ENCODE measurements at regions not wholly inside any gene's neighbourhood (a gene's known extent, or its start where the extent isn't known, plus 50 kb on each side); places are given as distances from the start of the nearest gene placed in this dataset.

DNA sequence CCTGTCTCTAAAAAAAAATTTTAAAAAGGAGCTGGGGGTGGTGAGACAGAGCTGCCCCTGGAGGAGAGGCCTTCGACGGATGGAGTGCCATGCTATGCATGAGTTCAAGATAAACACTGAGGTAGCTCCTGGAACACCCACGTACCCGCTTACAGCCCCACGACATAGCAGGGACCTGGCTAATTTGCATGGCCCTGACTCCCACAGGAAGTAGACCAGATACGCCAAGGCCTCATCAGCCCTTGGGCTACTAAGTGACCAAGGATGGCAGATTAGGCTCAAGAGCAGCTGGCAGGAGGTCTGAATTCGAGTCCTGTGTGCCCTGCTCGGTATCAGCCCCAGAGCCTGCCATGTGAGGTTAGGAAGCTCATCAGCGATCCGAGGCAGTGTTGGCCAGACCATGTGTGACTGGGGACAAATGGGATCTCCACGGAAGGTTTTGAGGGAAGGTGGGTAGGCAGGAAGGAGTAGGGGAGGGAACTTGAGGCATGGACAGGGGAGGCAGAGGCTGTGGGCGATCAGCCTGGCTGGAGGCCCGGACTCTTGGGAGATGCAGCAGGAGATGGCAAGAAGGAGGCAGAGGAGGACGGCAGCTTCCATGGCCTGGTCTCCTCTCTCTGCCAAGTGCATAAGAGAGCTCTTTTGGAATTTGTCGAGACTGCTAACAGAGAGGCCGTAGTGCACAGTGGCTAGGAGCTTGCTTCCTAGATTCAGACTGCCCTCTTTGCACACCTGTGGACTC, 218.3 kb downstream of the GLI2 start:
- no peaks in the 10 kb centered on the region for H3K4me1 ChIP-seq (ENCODE audit: control insufficient read depth in 2 of 2, insufficient read depth in 2 of 2, low read length in 2 of 2)
- Mint-ChIP-seq H3K4me1 (no peaks in the 10 kb centered on the region), H3K27ac (no peak overlapping the region), H3K9me3 (ENCODE audit: insufficient read depth) (no peaks in the 10 kb centered on the region), H3K4me3 (no peak overlapping the region), H3K27me3 (no peaks in the 10 kb centered on the region)
- no peak for ATAC-seq (ENCODE audit: low read depth)
- intact Hi-C loops (cut with micrococcal nuclease), result no loop called here
- ChIA-PET POLR2A (no interaction called here), CTCF (no interaction called here)
- no peak overlapping the region for H3K4me3 ChIP-seq (ENCODE audit: control extremely low read depth in 1 of 5, extremely low read depth in 1 of 5, insufficient read depth in 1 of 5, low read depth in 2 of 5, low read length in 4 of 5)
- H3K27ac ChIP-seq (ENCODE audit: low read length in 2 of 2), result no peak overlapping the region
- H3K79me2 ChIP-seq (ENCODE audit: control insufficient read depth, insufficient read depth, low read length), result no peaks in the 10 kb centered on the region
- 85% methylated on average over 14 of the region's 16 CpGs for WGBS (ENCODE audit: insufficient coverage)
- no peak overlapping the region for H2AFZ ChIP-seq (ENCODE audit: insufficient read depth, low read depth, low read length, poor library complexity, severe bottlenecking)
- no peak for TF ChIP-seq EZH2 (IDR thresholded peaks at IDR 0.05; ENCODE audit: borderline replicate concordance, insufficient read depth, low read depth, low read length, poor library complexity, severe bottlenecking)
- TF ChIP-seq, protein P1, sequence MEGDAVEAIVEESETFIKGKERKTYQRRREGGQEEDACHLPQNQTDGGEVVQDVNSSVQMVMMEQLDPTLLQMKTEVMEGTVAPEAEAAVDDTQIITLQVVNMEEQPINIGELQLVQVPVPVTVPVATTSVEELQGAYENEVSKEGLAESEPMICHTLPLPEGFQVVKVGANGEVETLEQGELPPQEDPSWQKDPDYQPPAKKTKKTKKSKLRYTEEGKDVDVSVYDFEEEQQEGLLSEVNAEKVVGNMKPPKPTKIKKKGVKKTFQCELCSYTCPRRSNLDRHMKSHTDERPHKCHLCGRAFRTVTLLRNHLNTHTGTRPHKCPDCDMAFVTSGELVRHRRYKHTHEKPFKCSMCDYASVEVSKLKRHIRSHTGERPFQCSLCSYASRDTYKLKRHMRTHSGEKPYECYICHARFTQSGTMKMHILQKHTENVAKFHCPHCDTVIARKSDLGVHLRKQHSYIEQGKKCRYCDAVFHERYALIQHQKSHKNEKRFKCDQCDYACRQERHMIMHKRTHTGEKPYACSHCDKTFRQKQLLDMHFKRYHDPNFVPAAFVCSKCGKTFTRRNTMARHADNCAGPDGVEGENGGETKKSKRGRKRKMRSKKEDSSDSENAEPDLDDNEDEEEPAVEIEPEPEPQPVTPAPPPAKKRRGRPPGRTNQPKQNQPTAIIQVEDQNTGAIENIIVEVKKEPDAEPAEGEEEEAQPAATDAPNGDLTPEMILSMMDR (IDR thresholded peaks at IDR 0.05), result no peak
- no peak overlapping the region for H3K9ac ChIP-seq (ENCODE audit: low read length)
- DNase-seq, result no peak
- H4K20me1 ChIP-seq (ENCODE audit: control insufficient read depth, insufficient read depth, low read length, poor library complexity, severe bottlenecking), result no peaks in the 10 kb centered on the region
- no peaks in the 10 kb centered on the region for H3K36me3 ChIP-seq (replicated peaks in 1 of 2; ENCODE audit: control extremely low read depth in 1 of 2, control insufficient read depth in 1 of 2, extremely low read depth in 1 of 2, insufficient read depth in 2 of 2, low read length in 1 of 2)
- no peak overlapping the region for H3K4me2 ChIP-seq (replicated peaks; ENCODE audit: low read depth, low read length, poor library complexity, severe bottlenecking)
- no peaks in the 10 kb centered on the region for H3K9me3 ChIP-seq (ENCODE audit: control extremely low read depth in 1 of 3, control insufficient read depth in 2 of 3, insufficient read depth in 1 of 3, low read length in 2 of 3)
- H3K27me3 ChIP-seq (replicated peaks in 1 of 4; ENCODE audit: control extremely low read depth in 1 of 4, control insufficient read depth in 3 of 4, insufficient read depth in 4 of 4, low read length in 3 of 4), result no peaks in the 10 kb centered on the region

DNA sequence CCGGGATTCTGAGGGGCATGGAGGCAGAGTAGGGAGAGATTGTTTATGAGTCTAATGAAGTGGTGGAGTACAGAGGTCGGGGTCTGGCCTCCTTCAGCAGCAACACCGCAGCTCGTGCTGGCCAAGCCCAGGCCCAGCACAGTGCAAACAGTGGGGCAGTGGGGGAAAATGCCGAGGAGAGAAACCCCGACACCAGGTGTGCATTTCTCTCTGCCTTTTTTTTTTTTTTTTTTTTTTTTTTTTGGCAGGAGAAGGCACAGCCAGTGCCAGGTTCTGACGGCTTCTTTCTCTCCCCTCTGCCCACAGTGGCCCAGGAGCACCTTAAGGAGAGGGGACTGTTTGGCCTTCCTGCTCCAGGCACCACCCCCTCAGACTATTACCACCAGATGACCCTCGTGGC, 219.3 kb downstream of the GLI2 start:
- no peak overlapping the region for H3K4me3 Mint-ChIP-seq
- H3K4me2 ChIP-seq (replicated peaks; ENCODE audit: low read depth, low read length, poor library complexity, severe bottlenecking), result no peak overlapping the region
- ChIA-PET CTCF (no interaction called here), POLR2A (no interaction called here)
- no peaks in the 10 kb centered on the region for H3K79me2 ChIP-seq (ENCODE audit: control insufficient read depth, insufficient read depth, low read length)
- no peak overlapping the region for H3K9ac ChIP-seq (ENCODE audit: low read length)
- H3K27ac Mint-ChIP-seq, result no peak overlapping the region
- no peaks in the 10 kb centered on the region for H3K9me3 ChIP-seq (ENCODE audit: control extremely low read depth in 1 of 3, control insufficient read depth in 2 of 3, insufficient read depth in 1 of 3, low read length in 2 of 3)
- TF ChIP-seq, protein P1 (IDR thresholded peaks at IDR 0.05), result no peak
- TF ChIP-seq EZH2 (IDR thresholded peaks at IDR 0.05; ENCODE audit: borderline replicate concordance, insufficient read depth, low read depth, low read length, poor library complexity, severe bottlenecking), result no peak
- H3K4me3 ChIP-seq (ENCODE audit: control extremely low read depth in 1 of 5, extremely low read depth in 1 of 5, insufficient read depth in 1 of 5, low read depth in 2 of 5, low read length in 4 of 5), result no peak overlapping the region
- H3K9me3 Mint-ChIP-seq (ENCODE audit: insufficient read depth), result no peaks in the 10 kb centered on the region
- no peaks in the 10 kb centered on the region for H3K4me1 ChIP-seq (ENCODE audit: control insufficient read depth in 2 of 2, insufficient read depth in 2 of 2, low read length in 2 of 2)
- H3K27me3 ChIP-seq (replicated peaks in 1 of 4; ENCODE audit: control extremely low read depth in 1 of 4, control insufficient read depth in 3 of 4, insufficient read depth in 4 of 4, low read length in 3 of 4), result no peaks in the 10 kb centered on the region
- no peak overlapping the region for H2AFZ ChIP-seq (ENCODE audit: insufficient read depth, low read depth, low read length, poor library complexity, severe bottlenecking)
- H3K27ac ChIP-seq (ENCODE audit: low read length in 2 of 2), result no peak overlapping the region
- WGBS (ENCODE audit: insufficient coverage), result 83% methylated on average over 5 of the region's 8 CpGs
- no peaks in the 10 kb centered on the region for H3K4me1 Mint-ChIP-seq
- H3K27me3 Mint-ChIP-seq, result no peaks in the 10 kb centered on the region
- no peaks in the 10 kb centered on the region for H4K20me1 ChIP-seq (ENCODE audit: control insufficient read depth, insufficient read depth, low read length, poor library complexity, severe bottlenecking)
- H3K36me3 ChIP-seq (replicated peaks in 1 of 2; ENCODE audit: control extremely low read depth in 1 of 2, control insufficient read depth in 1 of 2, extremely low read depth in 1 of 2, insufficient read depth in 2 of 2, low read length in 1 of 2), result no peaks in the 10 kb centered on the region
- no peak for ATAC-seq (ENCODE audit: low read depth)
- intact Hi-C loops (cut with micrococcal nuclease), result no loop called here
- DNase-seq, result no peak

All from B cell (primary cell).